Stimulated activated CD8-positive, alpha-beta memory T cell treated with anti-CD3 and anti-CD28 coated beads, Interleukin-7, amount 100 ng/mL, for 1 hour (primary cell): ENCODE measurements at regions not wholly inside any gene's neighbourhood (a gene's known extent, or its start where the extent isn't known, plus 50 kb on each side); places are given as distances from the start of the nearest gene placed in this dataset.

Experiments
- DNase-seq, 2 donors: peaks; one replicate each; pipeline ENCODE4 v3.0.0-alpha.2; 2020; ENCODE audit warnings: low read depth in 2 of 2

DNA sequence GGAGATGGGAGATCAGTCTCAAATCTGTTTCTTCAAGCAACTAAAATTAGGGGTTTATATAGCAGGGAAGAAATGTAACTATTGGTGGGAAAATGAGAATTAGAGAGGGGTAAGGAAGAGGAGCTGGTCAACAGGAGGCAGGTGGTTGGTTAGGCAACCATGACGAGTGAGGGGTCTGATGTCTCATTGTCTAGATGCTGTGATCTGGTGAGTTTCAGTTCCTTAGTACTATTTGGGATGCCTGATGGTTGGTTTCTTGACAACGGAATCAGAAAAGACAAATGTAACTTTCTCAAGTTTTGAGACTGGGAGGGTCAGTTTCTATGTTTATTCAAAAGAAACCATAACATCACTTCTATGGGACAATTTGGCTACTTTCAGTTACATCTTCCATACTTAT lies 415.3 kb upstream of the C16orf82 start:
- no peak for DNase-seq

- no peak for DNase-seq
Measured at GRCh38 chr16:26651884-26652283, 414.8 kb upstream of the C16orf82 start.

DNA sequence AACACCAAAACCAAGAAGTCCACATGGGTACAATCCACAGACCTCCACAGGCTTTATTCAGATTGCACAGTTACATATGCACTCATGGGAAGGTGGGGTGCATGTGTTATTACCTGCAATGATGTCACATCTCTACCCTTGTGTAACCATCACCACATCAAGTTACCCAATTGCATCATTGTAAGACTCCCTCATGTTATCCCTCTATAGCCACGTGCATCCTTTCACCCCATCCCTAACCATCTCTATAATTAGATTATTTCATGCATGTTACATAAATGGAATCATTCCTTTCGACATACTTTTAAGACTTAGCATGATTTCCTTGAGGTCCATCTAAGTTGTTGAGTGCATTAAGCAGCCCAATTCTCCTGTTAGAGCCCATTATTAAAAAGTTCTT lies 408.2 kb upstream of the C16orf82 start:
- DNase-seq = no peak

DNA sequence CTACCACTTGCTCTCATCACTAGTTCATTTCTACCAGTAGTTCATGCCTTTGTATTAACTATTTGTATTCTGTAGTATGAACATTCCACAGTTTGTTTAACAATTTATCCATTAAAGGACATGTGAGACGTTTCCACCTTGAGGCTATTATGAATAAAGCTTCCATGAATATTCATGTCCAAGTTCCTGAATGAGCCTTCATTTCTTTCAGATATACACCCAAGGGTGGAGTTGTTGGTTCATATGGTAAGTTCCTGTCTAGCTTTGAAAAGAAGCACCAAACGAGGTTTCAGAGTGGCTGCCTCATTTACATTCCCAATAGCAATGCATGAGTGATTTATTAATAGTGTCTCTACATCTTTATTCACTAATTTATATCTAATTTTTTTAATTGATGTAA lies 407.8 kb upstream of the C16orf82 start:
- DNase-seq = no peak

DNA sequence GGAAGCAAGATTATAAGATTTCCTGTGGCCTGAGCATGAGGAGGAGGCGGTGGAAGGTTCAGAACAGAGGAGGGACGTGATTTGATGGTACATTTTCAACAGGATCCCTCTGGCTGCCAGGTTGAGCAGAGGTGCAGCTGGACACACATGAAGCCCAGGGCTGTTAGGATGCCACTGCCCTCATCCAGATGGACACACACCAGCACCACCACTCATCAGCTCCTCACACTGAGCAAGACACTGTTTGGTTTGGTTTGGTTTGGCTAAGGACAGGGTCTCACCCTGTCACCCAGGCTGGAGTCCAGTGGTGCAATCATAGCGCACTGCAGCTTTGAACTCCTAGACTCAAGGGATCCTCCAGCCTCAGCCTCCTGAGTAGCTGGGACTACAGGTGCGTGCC lies 402.6 kb upstream of the C16orf82 start:
- no peak for DNase-seq

DNA sequence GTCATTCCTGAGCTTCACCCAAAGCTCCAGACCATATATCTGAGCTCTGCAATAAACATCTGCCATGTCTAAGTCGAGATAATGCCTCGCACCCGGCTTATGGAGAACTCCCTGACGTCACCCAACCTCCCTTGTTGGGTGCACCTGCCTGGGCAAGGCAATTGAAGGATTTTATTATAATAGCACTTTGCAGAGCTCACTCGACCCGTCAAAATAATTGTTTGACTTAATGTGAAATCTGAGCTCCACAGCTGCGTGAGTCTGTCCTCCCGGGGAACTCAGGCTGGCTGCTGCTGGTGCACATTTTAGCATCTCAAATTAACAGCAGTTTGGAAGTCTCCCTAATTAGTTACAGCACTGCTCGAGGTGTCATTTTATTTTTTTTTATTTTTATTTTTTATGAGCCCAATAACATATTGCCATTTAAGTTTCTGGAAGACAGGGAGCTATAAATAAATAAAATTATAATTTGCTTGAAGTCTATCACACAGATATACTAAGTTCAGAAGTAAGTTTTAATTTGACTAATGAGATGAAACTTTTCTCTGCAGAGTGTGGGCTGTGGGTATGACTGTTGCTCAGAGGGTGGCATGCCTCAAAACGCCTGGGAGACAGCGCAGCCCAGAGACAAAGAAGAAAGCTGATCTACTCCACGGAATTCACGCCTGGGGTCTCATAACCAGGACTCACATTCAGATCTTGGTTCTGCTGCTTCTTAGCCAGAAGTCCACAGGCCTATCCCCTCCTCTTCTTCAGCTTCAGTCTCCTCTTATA lies 401.4 kb upstream of the C16orf82 start:
- DNase-seq = no peak

- no peak for DNase-seq
Measured at GRCh38 chr16:26666486-26666885, 400.2 kb upstream of the C16orf82 start.

DNA sequence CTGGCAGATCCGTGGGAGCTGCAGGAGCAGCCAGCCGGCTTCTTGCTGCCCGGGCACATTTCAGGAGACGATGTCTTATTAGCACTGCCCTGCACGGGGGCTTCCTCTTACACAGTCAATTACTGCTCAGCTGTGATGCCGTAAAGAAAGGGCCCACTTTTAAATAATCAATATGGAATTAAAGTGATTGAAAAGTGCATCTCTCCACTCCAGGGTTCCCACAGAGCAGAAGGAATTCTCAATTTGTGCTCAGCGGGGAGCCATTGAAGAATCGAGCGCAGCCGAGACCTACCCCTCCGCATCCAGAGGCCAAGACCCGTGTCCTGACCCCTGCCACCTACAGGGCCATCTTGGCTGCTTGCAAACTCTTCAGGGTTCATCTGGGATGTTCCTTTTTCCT lies 399.4 kb upstream of the C16orf82 start:
- no peak for DNase-seq

DNA sequence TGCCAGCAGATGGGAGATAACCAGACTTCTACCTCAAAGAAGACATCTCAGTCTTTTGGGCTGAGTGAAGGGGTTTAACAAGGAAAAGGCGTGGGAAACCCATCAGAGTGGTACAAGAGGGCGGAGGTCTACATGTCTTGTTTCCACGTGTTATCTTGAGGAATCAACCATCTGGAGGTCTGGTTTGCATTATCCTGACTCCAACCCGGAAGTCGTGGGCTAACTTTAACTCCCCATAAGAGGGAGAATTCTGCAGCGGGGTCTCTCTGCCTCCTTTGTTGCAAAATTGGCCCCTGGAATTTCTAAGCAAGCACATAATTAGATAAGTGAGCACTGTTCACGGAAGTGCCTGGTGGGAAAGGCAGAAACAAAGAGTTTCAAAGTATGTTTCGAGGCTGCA lies 398.7 kb upstream of the C16orf82 start:
- no peak for DNase-seq

DNA sequence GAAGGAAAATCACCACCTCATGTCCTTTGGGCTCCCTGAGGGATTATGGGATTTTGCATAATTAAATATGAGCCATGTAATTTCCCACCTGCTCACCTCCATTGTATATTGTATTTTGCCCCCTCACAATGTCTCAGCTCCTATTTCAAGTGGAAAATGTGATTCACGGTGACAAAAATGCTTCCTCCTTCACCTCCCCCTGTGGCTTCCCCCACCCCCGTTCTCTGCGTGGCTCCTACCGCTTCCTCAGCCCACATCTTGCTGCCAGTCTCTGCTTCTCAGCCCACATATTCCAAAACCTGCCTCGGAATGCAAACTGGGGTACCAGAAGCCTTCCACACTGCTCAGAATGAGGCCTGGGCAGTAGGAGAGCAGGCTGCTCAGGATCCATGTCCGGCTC lies 394.5 kb upstream of the C16orf82 start:
- DNase-seq = no peak

- DNase-seq = no peak
Measured at GRCh38 chr16:26673011-26673410, 393.7 kb upstream of the C16orf82 start.

- no peak for DNase-seq
Measured at GRCh38 chr16:26680671-26681070, 386.1 kb upstream of the C16orf82 start.

DNA sequence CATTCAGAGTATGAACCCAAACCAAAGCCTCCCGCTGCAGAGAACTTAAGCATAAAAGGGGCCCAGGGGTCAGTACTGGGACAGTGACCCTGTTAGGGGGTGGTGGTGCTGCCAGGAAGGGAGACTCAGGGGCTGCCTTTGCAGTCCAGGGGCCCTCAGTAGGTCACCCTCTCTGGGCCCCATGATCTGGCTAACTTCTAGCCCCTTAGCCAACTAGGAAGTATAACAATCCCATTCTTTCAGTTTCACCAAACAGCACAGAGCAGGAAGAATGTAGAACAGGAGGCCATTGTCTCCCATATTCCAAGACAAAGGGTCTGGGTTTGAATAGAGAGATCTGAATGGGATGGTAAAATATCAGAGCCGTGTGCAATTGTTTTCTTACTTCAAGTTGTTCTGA lies 378.6 kb upstream of the C16orf82 start:
- DNase-seq = no peak

DNA sequence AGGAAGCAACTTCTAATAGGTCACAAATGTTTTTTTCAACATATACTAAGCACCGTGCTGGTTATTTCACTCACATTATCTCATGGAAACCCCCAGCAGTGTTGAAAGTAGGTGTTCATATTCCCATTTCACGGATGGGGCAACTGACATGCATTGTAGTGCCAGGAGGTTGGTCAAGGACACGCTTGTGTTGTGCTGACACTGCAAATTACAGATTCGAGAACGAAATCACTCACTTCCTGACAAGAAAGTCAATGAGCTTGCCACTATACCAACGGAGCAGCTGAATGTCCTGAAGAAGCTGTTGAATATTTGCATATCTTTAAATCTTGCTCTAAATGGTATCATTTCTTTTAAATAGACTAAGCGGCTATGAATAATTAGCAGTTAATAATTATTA lies 378.0 kb upstream of the C16orf82 start:
- DNase-seq = no peak

- no peak for DNase-seq
Measured at GRCh38 chr16:26692658-26693057, 374.1 kb upstream of the C16orf82 start.

DNA sequence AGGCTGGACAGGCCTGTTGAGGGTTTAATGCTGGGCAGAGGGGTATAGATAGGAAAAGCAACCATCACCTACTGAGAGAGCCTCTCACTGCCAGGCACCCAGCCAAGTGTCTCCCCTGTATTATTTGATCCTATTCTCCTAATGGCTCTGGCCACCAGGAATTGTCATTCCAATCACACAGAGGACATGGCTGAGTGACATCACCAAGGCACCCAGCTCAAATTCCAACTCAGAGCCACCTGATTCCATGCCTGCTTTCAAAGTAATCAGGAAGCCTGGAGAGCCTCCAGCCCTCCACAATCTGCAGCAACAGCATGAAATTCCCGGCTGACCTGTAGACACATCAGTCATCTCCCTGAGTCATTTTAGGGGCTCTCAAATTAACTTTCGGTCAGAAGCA lies 368.9 kb upstream of the C16orf82 start:
- no peak for DNase-seq

DNA sequence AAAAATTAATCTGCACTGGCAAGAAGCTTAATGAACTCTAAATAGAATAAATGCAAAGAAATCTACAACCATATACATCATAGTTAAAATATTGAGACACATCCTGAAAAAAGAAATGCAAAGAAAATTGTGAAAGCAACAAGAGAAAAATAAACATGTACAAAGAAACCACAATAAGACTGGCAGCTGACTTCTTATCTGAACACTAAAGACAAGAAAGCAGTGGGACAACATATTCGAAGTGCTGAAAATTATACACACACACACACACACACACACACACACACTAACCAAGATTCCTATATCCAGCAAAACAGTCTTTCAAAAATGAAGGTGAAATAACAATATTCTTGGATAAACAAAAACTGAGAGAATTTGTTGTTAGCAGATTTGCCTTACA lies 366.5 kb upstream of the C16orf82 start:
- DNase-seq = no peak

DNA sequence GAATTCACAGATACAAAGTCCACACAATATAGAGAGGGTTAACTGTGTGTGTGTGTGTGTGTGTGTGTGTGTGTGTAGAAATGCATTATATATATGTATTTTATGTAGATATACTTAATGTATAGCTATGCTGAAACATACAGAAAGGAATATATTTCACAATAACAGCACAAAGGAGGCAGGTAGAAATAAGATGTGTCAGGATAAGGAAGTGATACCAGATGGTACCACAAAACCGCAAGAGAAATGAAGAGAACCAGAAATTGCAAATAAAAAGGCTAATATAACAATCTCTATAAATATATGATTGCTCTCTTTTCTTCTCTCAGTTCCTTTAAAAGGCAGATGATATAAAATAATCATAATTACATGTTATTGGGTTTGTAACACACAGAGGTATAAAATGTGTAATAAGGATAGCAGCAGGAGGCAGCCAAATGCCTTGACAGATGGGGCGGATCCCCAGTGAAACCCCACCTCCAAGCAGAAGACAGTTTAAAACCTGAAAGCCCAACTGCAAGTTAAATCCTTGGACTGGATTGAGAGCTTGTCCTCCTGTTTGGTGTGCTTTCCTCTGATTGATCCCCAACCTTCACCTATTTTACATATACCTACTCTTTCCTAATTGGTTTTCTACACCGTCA lies 365.4 kb upstream of the C16orf82 start:
- DNase-seq = no peak

DNA sequence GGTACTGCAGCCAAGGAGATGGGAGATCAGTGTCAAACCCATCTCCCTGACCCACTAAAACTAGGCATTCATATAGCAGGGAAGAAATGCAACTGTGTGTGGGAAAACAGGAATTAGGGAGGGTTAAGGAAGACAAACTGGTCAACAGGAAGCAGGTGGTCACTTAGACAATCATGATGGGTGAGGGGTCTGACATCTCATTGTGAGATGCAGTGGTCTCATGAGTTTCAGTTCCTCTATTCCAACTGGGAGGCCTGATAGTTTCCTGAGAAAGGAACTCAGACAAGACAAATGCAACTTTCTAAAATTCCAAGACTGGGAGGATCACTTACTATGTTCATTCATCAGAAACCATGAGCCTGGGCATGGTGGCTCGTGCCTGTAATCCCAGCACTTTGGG lies 361.4 kb upstream of the C16orf82 start:
- DNase-seq = no peak

DNA sequence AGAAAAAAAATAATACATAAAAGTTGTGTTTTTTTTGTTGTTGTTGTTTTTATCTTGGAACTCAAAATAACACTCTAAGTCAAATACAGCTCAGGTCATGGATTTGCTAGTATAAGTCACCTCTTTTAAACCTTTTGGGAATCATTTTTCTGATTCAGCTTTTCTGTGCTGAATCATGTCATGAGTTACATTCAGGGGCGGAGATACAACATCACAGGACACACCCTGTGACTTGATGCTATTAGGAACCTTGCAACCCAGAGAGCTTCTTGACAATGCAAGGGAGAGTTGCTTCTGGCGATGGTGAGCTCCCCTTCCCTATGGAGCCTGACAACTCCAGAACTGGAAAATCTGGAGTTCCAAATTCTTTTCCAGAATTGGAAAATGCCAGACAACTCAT lies 358.3 kb upstream of the C16orf82 start:
- no peak for DNase-seq

DNA sequence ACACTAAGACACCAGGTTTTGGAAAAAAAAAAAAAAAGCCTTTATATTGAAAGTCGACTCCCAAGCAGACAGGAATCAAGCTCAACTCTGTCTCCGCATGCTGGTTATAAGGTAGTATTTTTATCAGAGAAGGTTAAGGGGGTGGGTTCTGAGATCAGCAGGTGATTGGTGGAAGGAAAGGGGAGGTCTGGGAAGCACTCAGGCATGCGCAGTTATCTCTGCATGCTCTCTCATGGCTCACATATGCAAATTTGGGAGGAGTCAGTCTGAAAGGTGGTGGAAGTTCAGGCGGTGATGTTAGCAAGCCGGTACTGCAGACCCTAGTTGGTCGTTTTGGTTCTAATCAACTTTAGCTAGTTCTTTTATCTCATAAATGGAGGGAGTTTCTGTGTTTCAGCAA lies 357.6 kb upstream of the C16orf82 start:
- DNase-seq = no peak

DNA sequence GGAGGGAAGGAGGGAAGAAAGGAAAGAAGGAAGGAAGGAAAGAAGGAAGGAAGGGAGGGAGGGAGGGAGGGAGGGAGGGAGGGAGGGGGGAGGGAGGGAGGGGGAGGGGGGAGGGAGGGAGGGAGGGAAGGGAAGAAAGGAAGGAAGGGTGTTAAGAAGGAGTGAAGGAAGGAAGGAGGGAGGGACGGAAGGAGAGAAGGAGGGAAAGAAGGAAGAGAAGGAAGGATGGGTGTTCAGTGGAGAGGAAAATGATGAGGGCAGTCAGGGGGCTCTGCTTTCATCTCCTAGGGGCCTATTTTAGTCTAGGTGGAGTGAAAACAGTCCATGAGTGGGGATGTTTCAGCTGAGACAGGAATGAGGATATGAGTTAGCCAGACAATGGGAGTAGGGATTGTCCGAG lies 357.0 kb upstream of the C16orf82 start:
- DNase-seq = no peak

DNA sequence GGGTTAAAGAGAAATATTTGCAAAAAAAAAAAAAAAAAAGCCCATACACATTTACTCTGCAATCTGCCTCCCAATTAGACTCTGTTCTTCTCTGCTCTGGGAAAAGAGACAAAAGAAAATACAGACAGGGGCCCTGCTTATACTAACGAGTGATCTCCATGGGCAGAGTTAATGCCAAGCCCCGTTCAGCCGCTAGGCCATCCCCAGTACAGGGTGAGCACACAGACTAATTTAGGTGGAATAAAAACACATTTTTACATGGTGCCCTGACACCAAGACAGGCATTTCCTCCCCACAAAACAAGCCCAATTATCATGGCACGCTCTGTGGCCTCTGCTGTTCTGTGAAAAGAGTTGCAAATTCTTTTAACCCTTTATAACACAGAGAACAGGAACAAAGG lies 356.3 kb upstream of the C16orf82 start:
- no peak for DNase-seq

DNA sequence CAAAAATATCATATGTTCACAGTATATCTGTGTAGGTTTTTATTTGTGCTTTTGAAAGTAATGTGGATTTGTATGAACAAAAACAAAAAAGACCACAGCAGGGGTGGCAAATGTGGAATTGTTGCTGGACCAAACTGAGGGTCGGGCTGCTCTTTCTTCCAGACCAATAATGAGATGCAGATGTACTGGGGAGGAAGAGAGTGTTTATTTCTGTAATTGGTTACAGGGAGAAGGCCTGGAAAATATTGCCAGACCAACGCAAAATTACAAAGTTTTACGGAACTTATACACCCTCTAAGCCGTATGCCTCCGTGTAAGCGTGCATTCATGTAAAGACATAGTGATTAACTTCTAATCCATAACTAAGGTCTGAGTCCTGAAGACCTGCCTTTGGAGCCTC lies 353.9 kb upstream of the C16orf82 start:
- DNase-seq = no peak
